GM23338 (cell line): ENCODE measurements at regions not wholly inside any gene's neighbourhood (a gene's known extent, or its start where the extent isn't known, plus 50 kb on each side); places are given as distances from the start of the nearest gene placed in this dataset.

ENCODE experiments used
- CTCF ChIP-seq, 2 experiments: fragments of 200-600 bp in 1 of 2; sonication (generic) in 1 of 2; conservative IDR thresholded peaks; 2 replicates each; pipeline versions ENCODE4 v1.5.1 to v1.6.1; 2016 to 2017; ENCODE audit warnings: antibody characterized with exemption in 2 of 2, low read depth in 2 of 2, mild to moderate bottlenecking in 2 of 2, moderate library complexity in 1 of 2
- EZH2 ChIP-seq: fragments of 200-600 bp; sonication (generic); IDR thresholded peaks from one replicate; pipeline ENCODE4 v1.8.0; 2017; ENCODE audit warnings: antibody characterized with exemption, mild to moderate bottlenecking, low read depth; ENCODE audit not compliant: unreplicated experiment

- no peak for TF ChIP-seq CTCF (conservative IDR thresholded peaks at IDR 0.05; ENCODE audit: low read depth in 2 of 2)
- no peak for TF ChIP-seq EZH2
These were observed 293.8 kb downstream of the ELAVL2 start for GRCh38 chr9:23532282-23532681.
